Retinal pigment epithelial cell (primary cell): ENCODE measurements at regions not wholly inside any gene's neighbourhood (a gene's known extent, or its start where the extent isn't known, plus 50 kb on each side); places are given as distances from the start of the nearest gene placed in this dataset.

ENCODE experiments used
- DNase-seq: peaks from one replicate; pipeline ENCODE4 v3.0.0-alpha.2; 2010; ENCODE audit warnings: low read depth
- H3K4me3 ChIP-seq: 2 replicates; pipeline ENCODE4 v1.5.1; 2011; ENCODE audit warnings: mild to moderate bottlenecking, low read length, control low read depth, moderate library complexity
- TF ChIP-seq, protein P1 (sequence below): conservative IDR thresholded peaks from 2 replicates; pipeline ENCODE4 v1.5.1; 2011; ENCODE audit warnings: low read depth, low read length, control low read depth, inconsistent platforms

DNA sequence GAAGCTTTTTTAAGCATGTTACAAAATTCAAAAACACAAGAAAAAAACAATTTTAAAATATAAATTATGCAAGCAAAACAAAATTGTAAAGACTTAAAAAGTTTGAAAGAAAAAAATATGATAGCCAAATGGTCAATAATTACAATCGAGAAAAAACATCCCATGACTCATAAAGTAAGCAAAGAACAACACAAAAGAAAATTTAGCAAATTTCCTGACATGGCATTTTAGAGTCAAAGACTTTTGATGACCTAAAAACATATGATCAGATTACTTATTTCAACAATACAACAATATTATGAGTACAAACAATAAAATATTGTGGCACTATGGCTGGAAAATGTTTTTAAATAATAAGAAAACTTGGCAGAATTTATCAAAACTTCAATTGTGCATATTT is 312.1 kb upstream of the MEOX2 start:
- DNase-seq: no peak
- H3K4me3 ChIP-seq: no peak overlapping the region
- TF ChIP-seq, protein P1, sequence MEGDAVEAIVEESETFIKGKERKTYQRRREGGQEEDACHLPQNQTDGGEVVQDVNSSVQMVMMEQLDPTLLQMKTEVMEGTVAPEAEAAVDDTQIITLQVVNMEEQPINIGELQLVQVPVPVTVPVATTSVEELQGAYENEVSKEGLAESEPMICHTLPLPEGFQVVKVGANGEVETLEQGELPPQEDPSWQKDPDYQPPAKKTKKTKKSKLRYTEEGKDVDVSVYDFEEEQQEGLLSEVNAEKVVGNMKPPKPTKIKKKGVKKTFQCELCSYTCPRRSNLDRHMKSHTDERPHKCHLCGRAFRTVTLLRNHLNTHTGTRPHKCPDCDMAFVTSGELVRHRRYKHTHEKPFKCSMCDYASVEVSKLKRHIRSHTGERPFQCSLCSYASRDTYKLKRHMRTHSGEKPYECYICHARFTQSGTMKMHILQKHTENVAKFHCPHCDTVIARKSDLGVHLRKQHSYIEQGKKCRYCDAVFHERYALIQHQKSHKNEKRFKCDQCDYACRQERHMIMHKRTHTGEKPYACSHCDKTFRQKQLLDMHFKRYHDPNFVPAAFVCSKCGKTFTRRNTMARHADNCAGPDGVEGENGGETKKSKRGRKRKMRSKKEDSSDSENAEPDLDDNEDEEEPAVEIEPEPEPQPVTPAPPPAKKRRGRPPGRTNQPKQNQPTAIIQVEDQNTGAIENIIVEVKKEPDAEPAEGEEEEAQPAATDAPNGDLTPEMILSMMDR: no peak

DNA sequence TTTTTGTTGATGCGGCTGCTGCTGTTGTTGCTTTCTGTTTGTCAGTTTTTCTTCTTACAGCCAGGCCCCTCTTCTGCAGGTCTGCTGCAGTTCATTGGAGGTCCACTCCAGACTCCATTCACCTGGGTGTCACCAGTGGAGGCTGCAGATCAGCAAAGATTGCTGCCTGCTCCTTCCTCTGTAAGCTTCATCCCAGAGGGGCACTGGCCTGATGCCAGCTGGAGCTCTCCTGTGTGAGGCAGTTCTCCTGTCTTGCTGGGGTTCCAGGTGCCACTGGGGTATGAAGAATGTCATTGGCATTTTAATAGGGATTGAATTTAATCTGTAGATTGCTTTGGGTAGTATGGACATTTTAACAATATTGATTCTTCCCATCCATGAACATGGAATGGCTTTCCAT is 308.5 kb upstream of the MEOX2 start:
- H3K4me3 ChIP-seq: no peak overlapping the region
- TF ChIP-seq, protein P1: no peak
- DNase-seq: no peak

DNA sequence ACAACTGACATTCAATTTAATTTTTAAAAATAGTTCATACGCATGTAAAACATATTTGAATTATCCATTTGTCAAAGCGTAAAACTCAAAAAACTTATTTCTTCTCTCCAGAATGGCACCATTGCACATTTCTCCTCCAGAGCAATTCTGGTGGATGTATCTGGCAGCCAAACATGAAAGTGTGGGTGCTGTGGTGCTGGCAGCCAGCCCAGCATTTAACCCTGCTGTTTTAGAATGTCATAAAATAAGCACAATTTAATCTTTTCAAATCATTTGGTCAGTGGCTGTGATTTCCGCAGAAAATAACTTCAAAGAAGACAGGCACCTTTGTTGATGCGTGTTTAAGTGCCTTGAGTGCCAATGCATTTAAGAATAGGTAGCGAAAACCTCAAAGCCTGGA is 302.7 kb upstream of the MEOX2 start:
- TF ChIP-seq, protein P1: no peak
- DNase-seq: no peak
- no peak overlapping the region for H3K4me3 ChIP-seq

DNA sequence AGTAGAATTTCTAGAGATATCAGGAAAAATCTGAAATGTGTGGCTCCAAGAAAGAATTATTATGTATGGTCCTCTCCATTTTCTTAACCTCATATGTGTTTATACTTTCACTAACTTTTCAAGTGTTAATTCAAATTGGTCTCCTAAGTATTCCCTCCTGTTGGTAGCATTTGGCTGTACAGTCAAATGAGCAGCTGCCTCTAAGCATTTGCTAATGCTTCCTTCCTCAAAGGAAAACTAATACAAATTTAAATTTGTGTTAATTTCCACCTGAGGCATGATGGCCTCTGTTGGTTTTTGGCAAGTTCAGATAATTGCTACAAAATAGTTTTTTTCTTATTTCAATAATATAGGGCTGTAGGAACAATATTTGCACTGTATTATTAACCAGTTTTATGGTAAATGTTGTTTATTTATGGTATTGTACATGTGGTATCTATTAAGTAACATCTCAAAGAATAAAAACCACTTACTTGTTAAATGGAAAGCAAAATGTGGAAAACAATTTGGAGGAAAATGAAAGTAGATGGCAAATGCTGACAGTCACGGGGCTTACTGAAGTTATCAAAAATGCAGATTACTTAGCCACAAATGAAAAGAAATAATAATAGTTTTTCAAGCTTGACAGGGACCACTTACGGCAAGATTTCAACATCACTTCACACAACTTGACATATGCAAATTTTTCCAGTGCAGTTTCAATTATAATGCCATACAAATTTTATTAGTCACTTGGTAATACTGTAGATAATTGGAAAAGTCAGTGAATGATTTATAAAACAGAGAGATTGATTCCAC is 299.3 kb upstream of the MEOX2 start:
- DNase-seq: no peak
- TF ChIP-seq, protein P1: no peak
- H3K4me3 ChIP-seq: no peak overlapping the region

DNA sequence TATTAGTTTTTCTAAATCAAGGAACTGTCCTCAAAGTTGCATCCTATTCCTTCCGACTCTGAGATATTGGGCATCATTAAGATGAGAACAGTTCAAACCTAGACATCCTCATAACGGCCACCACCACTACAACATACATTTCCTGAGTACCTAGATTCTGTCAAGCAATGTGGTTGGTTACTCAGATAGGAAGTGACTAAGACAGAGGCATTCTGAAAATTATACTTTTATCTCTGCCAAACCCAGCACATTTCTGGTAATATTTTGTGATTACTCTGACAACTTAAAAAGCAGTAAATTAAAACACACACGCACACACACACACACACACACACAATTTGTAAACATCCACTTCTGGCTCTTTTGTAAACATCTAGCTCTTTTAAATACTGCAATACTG is 291.2 kb upstream of the MEOX2 start:
- DNase-seq: no peak
- TF ChIP-seq, protein P1: no peak
- H3K4me3 ChIP-seq: no peak overlapping the region

DNA sequence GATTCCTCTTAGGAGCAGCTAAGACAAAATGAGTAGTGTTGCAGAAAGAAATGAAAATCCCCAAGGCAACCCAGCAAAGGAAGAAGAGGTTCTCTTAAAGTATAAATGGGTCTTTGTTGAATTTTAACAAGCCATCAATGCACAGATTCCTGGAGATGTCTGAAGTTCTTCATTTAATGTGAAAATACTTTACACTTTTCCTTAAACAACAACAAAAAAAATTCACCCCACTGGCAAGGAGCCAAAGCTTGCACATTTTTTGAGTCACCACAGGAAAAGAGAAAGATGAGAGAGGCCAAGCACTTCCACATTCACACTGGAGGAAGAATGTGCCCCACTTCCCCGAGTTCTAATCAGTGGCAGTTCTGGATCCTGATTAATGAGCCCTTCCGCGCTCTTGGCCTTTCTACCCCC is 286.4 kb upstream of the MEOX2 start:
- H3K4me3 ChIP-seq: no peak overlapping the region
- TF ChIP-seq, protein P1: no peak
- no peak for DNase-seq

DNA sequence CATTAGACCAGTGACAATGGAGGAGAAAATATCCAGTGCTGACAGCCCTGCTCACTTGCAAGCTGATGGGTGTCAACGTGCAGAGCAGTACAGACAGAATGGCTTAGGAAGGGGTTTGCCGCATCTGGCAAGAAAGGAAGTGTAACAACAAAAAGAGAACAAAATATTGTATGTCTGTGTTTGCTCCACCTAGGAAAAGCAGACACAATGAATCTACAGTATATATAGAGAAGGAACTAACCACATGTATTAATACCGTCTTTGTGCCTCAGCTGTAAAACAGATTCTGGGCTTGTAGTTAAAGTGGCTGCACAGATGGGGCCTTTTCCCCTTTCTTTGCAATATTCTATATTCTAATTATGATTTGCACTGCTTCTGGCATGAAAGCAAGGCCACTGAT is 281.1 kb upstream of the MEOX2 start:
- DNase-seq: no peak

More for the DNA sequence above, 281.1 kb upstream of the MEOX2 start:
- no peak overlapping the region for H3K4me3 ChIP-seq
- TF ChIP-seq, protein P1: no peak
